Mesenchymal stem cell (in vitro differentiated cells and primary cell): ENCODE measurements at regions not wholly inside any gene's neighbourhood (a gene's known extent, or its start where the extent isn't known, plus 50 kb on each side); places are given as distances from the start of the nearest gene placed in this dataset.

Experiments used
- DNase-seq: peaks from one replicate; pipeline ENCODE4 v3.0.0-alpha.2; 2013
- H2AFZ ChIP-seq: one replicate; pipeline ENCODE4 v1.6.1; 2013; ENCODE audit warnings: low read depth, mild to moderate bottlenecking, control low read depth, inconsistent platforms, low read length, moderate library complexity
- H2AK5ac ChIP-seq: 2 replicates; pipeline ENCODE4 v1.6.1; 2013; ENCODE audit warnings: low read length, moderate library complexity, mild to moderate bottlenecking, inconsistent platforms; ENCODE audit not compliant: severe bottlenecking
- H2BK120ac ChIP-seq: one replicate; pipeline ENCODE4 v1.6.1; 2013; ENCODE audit warnings: low read depth, mild to moderate bottlenecking, inconsistent platforms, low read length, moderate library complexity
- H2BK12ac ChIP-seq, 2 experiments: one replicate each; pipeline ENCODE4 v1.6.1; 2013; ENCODE audit warnings: inconsistent platforms in 2 of 2, low read length in 2 of 2, mild to moderate bottlenecking in 2 of 2, moderate library complexity in 2 of 2, control low read depth in 1 of 2
- H2BK15ac ChIP-seq: one replicate; pipeline ENCODE4 v1.6.1; 2013; ENCODE audit warnings: mild to moderate bottlenecking, low read depth, inconsistent platforms; ENCODE audit not compliant: poor library complexity, severe bottlenecking
- H2BK5ac ChIP-seq: 2 replicates; pipeline ENCODE4 v1.6.1; 2013; ENCODE audit warnings: low read depth, mild to moderate bottlenecking, low read length, control low read depth, inconsistent platforms; ENCODE audit not compliant: poor library complexity, severe bottlenecking
- H3K14ac ChIP-seq, 2 experiments: one replicate each; pipeline ENCODE4 v1.6.1; 2013; ENCODE audit warnings: inconsistent platforms in 2 of 2, low read length in 2 of 2, control low read depth in 1 of 2, mild to moderate bottlenecking in 1 of 2, moderate library complexity in 1 of 2
- H3K18ac ChIP-seq, 2 experiments: one replicate each; pipeline ENCODE4 v1.6.1; 2013; ENCODE audit warnings: inconsistent platforms in 2 of 2, low read length in 2 of 2, control low read depth in 1 of 2, low read depth in 1 of 2, mild to moderate bottlenecking in 1 of 2
- H3K23ac ChIP-seq, 2 experiments: one replicate each; pipeline ENCODE4 v1.6.1; 2013; ENCODE audit warnings: inconsistent platforms in 2 of 2, low read length in 2 of 2, mild to moderate bottlenecking in 2 of 2, moderate library complexity in 2 of 2, control low read depth in 1 of 2
- H3K27ac ChIP-seq: 2 replicates; pipeline ENCODE4 v1.5.1; 2013; ENCODE audit warnings: mild to moderate bottlenecking, moderate library complexity, low read length, control low read depth, inconsistent platforms; ENCODE audit not compliant: poor library complexity, severe bottlenecking
- H3K27me3 ChIP-seq, 2 experiments: 2 replicates each; pipeline versions ENCODE4 v1.6.1 to v1.7.0; 2013; ENCODE audit warnings: low read length in 2 of 2, mild to moderate bottlenecking in 2 of 2, moderate library complexity in 2 of 2, control low read depth in 1 of 2, inconsistent platforms in 1 of 2; ENCODE audit not compliant: control insufficient read depth in 1 of 2, insufficient read depth in 1 of 2
- H3K36me3 ChIP-seq, 2 experiments: 2 replicates each; pipeline versions ENCODE4 v1.6.1 to v1.7.0; 2013; ENCODE audit warnings: low read length in 2 of 2, control low read depth in 1 of 2, inconsistent platforms in 1 of 2, low read depth in 1 of 2, mild to moderate bottlenecking in 1 of 2; ENCODE audit not compliant: insufficient read depth in 2 of 2, control insufficient read depth in 1 of 2
- H3K4ac ChIP-seq, 2 experiments: one replicate each; pipeline ENCODE4 v1.6.1; 2013; ENCODE audit warnings: inconsistent platforms in 2 of 2, low read length in 2 of 2, mild to moderate bottlenecking in 2 of 2, moderate library complexity in 2 of 2, control low read depth in 1 of 2, low read depth in 1 of 2
- H3K4me1 ChIP-seq: 2 replicates; pipeline ENCODE4 v1.6.1; 2013; ENCODE audit warnings: low read depth, low read length, control low read depth; ENCODE audit not compliant: control insufficient read depth, insufficient read depth
- H3K4me2 ChIP-seq: 2 replicates; pipeline ENCODE4 v1.6.1; 2013; ENCODE audit warnings: low read length, mild to moderate bottlenecking, inconsistent platforms; ENCODE audit not compliant: poor library complexity, severe bottlenecking
- H3K4me3 ChIP-seq, 2 experiments: 2 replicates each; pipeline versions ENCODE4 v1.5.1 to v1.7.0; 2013; ENCODE audit warnings: low read length in 2 of 2, mild to moderate bottlenecking in 2 of 2, control low read depth in 1 of 2, low read depth in 1 of 2; ENCODE audit not compliant: insufficient read depth in 1 of 2
- H3K79me1 ChIP-seq: replicated peaks from 2 replicates; pipeline ENCODE4 v1.6.1; 2013; ENCODE audit warnings: mild to moderate bottlenecking, control low read depth, low read length, inconsistent platforms; ENCODE audit not compliant: poor library complexity, severe bottlenecking
- H3K9ac ChIP-seq: 2 replicates; pipeline ENCODE4 v1.7.0; 2013; ENCODE audit warnings: mild to moderate bottlenecking, low read length, moderate library complexity
- H3K9me3 ChIP-seq: 2 replicates; pipeline ENCODE4 v1.7.0; 2013; ENCODE audit warnings: mild to moderate bottlenecking, low read length; ENCODE audit not compliant: control insufficient read depth
- H4K8ac ChIP-seq: one replicate; pipeline ENCODE4 v1.6.1; 2013; ENCODE audit warnings: inconsistent platforms, mild to moderate bottlenecking, low read length, moderate library complexity
- H4K91ac ChIP-seq: one replicate; pipeline ENCODE4 v1.6.1; 2013; ENCODE audit warnings: mild to moderate bottlenecking, low read length, inconsistent platforms
- WGBS: methylation state at CpG from one replicate; pipeline ENCODE4 v1.1.7; 2013; ENCODE audit warnings: mixed read lengths; 5-methylcytosine and 5-hydroxymethylcytosine counted together

- H2BK120ac ChIP-seq = no peak overlapping the region
- H3K27me3 ChIP-seq = no peaks in the 10 kb centered on the region
- H3K27ac ChIP-seq = no peak overlapping the region
- H3K4me2 ChIP-seq = no peak overlapping the region
- H4K91ac ChIP-seq = no peak overlapping the region
- H2AFZ ChIP-seq = no peak overlapping the region
- no peak overlapping the region for H2BK5ac ChIP-seq
- no peaks in the 10 kb centered on the region for H3K9me3 ChIP-seq
- H3K4me1 ChIP-seq = no peaks in the 10 kb centered on the region
- H3K4me3 ChIP-seq = no peak overlapping the region
- H2AK5ac ChIP-seq = no peak overlapping the region
- no peak overlapping the region for H4K8ac ChIP-seq
- H3K18ac ChIP-seq = no peak overlapping the region
- no peaks in the 10 kb centered on the region for H3K36me3 ChIP-seq
- H3K23ac ChIP-seq = no peak overlapping the region
- H3K14ac ChIP-seq = no peak overlapping the region
- 80% methylated on average over 2 of the region's 4 CpGs for WGBS
- H2BK15ac ChIP-seq = no peak overlapping the region
- no peaks in the 10 kb centered on the region for H3K79me1 ChIP-seq
- no peak overlapping the region for H3K4ac ChIP-seq
- no peak for DNase-seq
- H2BK12ac ChIP-seq = no peak overlapping the region
- no peak overlapping the region for H3K9ac ChIP-seq
Measured at GRCh38 chr18:66328296-66328878, 275.5 kb downstream of the CDH19 start.

- Histone ChIP-seq H3K23ac (no peak overlapping the region), H3K9ac (no peak overlapping the region), H4K8ac (no peak overlapping the region), H2AFZ (no peak overlapping the region), H3K4me2 (no peak overlapping the region), H3K18ac (no peak overlapping the region), H3K14ac (no peak overlapping the region), H3K4me3 (no peak overlapping the region), H2AK5ac (no peak overlapping the region), H3K27ac (no peak overlapping the region), H2BK120ac (no peak overlapping the region), H3K79me1 (no peaks in the 10 kb centered on the region), H4K91ac (no peak overlapping the region), H2BK15ac (no peak overlapping the region), H3K27me3 (no peaks in the 10 kb centered on the region), H3K4me1 (no peaks in the 10 kb centered on the region), H3K4ac (no peak overlapping the region), H3K36me3 (no peaks in the 10 kb centered on the region), H2BK5ac (no peak overlapping the region), H3K9me3 (no peaks in the 10 kb centered on the region), H2BK12ac (no peak overlapping the region)
- no peak for DNase-seq
- 95% methylated on average over 3 of the region's 5 CpGs for WGBS
Measured at GRCh38 chr18:66325251-66325650, 278.6 kb downstream of the CDH19 start.

GRCh38 chr18:66324616-66325015 lies 279.3 kb downstream of the CDH19 start:
- WGBS = 82% methylated on average over 2 of the region's 2 CpGs
- H3K4me1 ChIP-seq = no peaks in the 10 kb centered on the region
- no peaks in the 10 kb centered on the region for H3K79me1 ChIP-seq
- no peak overlapping the region for H4K91ac ChIP-seq
- H2AK5ac ChIP-seq = no peak overlapping the region
- H2AFZ ChIP-seq = no peak overlapping the region
- no peak overlapping the region for H2BK12ac ChIP-seq
- no peaks in the 10 kb centered on the region for H3K9me3 ChIP-seq
- DNase-seq = no peak
- no peaks in the 10 kb centered on the region for H3K27me3 ChIP-seq
- H3K23ac ChIP-seq = no peak overlapping the region
- H2BK120ac ChIP-seq = no peak overlapping the region
- H3K4me2 ChIP-seq = no peak overlapping the region
- no peak overlapping the region for H4K8ac ChIP-seq
- H3K14ac ChIP-seq = no peak overlapping the region
- H2BK5ac ChIP-seq = no peak overlapping the region
- H3K27ac ChIP-seq = no peak overlapping the region
- H3K4ac ChIP-seq = no peak overlapping the region
- H3K36me3 ChIP-seq = no peaks in the 10 kb centered on the region
- H2BK15ac ChIP-seq = no peak overlapping the region
- no peak overlapping the region for H3K18ac ChIP-seq
- no peak overlapping the region for H3K9ac ChIP-seq
- no peak overlapping the region for H3K4me3 ChIP-seq

- no peak for DNase-seq
- no peak overlapping the region for H2AFZ ChIP-seq
- H2BK12ac ChIP-seq = no peak overlapping the region
- H3K27me3 ChIP-seq = no peaks in the 10 kb centered on the region
- H2BK5ac ChIP-seq = no peak overlapping the region
- no peak overlapping the region for H3K27ac ChIP-seq
- H4K8ac ChIP-seq = no peak overlapping the region
- no peaks in the 10 kb centered on the region for H3K79me1 ChIP-seq
- no peak overlapping the region for H2BK120ac ChIP-seq
- no peak overlapping the region for H3K4ac ChIP-seq
- no peaks in the 10 kb centered on the region for H3K9me3 ChIP-seq
- H3K4me2 ChIP-seq = no peak overlapping the region
- no peak overlapping the region for H4K91ac ChIP-seq
- no peak overlapping the region for H2AK5ac ChIP-seq
- H3K23ac ChIP-seq = no peak overlapping the region
- no CpG with 5 or more reads among the region's 1 CpG for WGBS
- H3K18ac ChIP-seq = no peak overlapping the region
- H3K14ac ChIP-seq = no peak overlapping the region
- no peaks in the 10 kb centered on the region for H3K36me3 ChIP-seq
- H3K4me3 ChIP-seq = no peak overlapping the region
- H2BK15ac ChIP-seq = no peak overlapping the region
- H3K4me1 ChIP-seq = no peaks in the 10 kb centered on the region
- H3K9ac ChIP-seq = no peak overlapping the region
Measured at GRCh38 chr18:66317243-66318090, 286.4 kb downstream of the CDH19 start.
